ENCODE measurements at regions not wholly inside any gene's neighbourhood (a gene's known extent, or its start where the extent isn't known, plus 50 kb on each side); places are given as distances from the start of the nearest gene placed in this dataset.

- Histone ChIP-seq H4K20me1 (ENCODE audit: insufficient read depth, low read length) (no peaks in the 10 kb centered on the region), H3K27me3 (ENCODE audit: insufficient read depth, low read length) (no peaks in the 10 kb centered on the region), H3K79me2 (ENCODE audit: insufficient read depth, low read length) (no peaks in the 10 kb centered on the region), H3K9me3 (ENCODE audit: insufficient read depth, low read depth, low read length) (no peaks in the 10 kb centered on the region), H3K4me3 (ENCODE audit: insufficient read depth, low read depth, low read length) (no peak overlapping the region), H2AFZ (ENCODE audit: low read depth, low read length) (no peak overlapping the region), H3K36me3 (ENCODE audit: insufficient read depth, low read length) (no peaks in the 10 kb centered on the region), H3K4me2 (ENCODE audit: low read length) (no peak overlapping the region), H3K9ac (ENCODE audit: low read length) (no peak overlapping the region), H3K4me1 (ENCODE audit: insufficient read depth, low read length) (no peaks in the 10 kb centered on the region), H3K27ac (ENCODE audit: low read depth, low read length) (no peak overlapping the region)
- Mint-ChIP-seq H3K4me1 (ENCODE audit: low read depth, unreplicated experiment) (no peaks in the 10 kb centered on the region), H3K27ac (ENCODE audit: unreplicated experiment) (no peak overlapping the region), H3K27me3 (ENCODE audit: low read depth, unreplicated experiment) (no peaks in the 10 kb centered on the region), H3K36me3 (ENCODE audit: low read depth, unreplicated experiment) (no peaks in the 10 kb centered on the region), H3K9me3 (ENCODE audit: unreplicated experiment) (no peaks in the 10 kb centered on the region), H3K4me3 (ENCODE audit: unreplicated experiment) (no peak overlapping the region)
- no peak for FAIRE-seq
- TF ChIP-seq EZH2 (IDR thresholded peaks at IDR 0.05; ENCODE audit: insufficient read depth, low read length): no peak
- TF ChIP-seq, protein P1, sequence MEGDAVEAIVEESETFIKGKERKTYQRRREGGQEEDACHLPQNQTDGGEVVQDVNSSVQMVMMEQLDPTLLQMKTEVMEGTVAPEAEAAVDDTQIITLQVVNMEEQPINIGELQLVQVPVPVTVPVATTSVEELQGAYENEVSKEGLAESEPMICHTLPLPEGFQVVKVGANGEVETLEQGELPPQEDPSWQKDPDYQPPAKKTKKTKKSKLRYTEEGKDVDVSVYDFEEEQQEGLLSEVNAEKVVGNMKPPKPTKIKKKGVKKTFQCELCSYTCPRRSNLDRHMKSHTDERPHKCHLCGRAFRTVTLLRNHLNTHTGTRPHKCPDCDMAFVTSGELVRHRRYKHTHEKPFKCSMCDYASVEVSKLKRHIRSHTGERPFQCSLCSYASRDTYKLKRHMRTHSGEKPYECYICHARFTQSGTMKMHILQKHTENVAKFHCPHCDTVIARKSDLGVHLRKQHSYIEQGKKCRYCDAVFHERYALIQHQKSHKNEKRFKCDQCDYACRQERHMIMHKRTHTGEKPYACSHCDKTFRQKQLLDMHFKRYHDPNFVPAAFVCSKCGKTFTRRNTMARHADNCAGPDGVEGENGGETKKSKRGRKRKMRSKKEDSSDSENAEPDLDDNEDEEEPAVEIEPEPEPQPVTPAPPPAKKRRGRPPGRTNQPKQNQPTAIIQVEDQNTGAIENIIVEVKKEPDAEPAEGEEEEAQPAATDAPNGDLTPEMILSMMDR (IDR thresholded peaks at IDR 0.05; ENCODE audit: insufficient read depth, low read depth, low read length): no peak
- DNase-seq (ENCODE audit: low read depth): no peak
Observed at GRCh38 chr12:82132390-82132789, 225.8 kb downstream of the CCDC59 start.

DNA sequence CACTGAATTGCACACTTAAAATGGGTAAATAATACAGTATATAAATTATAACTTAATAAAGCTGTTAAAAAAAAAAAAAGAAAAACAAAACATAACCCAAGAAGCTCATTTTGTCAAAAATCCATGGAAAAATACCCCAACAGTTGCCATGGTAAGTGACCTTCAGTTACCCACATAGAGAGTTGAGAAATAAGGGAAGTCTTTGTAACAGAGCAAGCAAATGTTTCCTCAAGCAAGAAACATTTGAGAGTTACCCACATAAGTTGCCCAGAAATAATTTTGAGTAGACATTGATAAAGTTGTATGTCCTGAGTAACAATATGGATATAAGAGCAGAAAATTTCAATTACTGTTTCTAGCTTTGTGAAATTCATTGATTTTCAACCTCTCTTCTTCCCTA is 227.4 kb downstream of the CCDC59 start:
- DNase-seq (ENCODE audit: low read depth): no peak
- H2AFZ ChIP-seq (ENCODE audit: low read depth, low read length): no peak overlapping the region
- H3K4me2 ChIP-seq (ENCODE audit: low read length): no peak overlapping the region
- no peaks in the 10 kb centered on the region for H3K4me1 Mint-ChIP-seq (ENCODE audit: low read depth, unreplicated experiment)
- no peak overlapping the region for H3K4me3 ChIP-seq (ENCODE audit: insufficient read depth, low read depth, low read length)
- H3K9me3 ChIP-seq (ENCODE audit: insufficient read depth, low read depth, low read length): no peaks in the 10 kb centered on the region
- H3K27me3 ChIP-seq (ENCODE audit: insufficient read depth, low read length): no peaks in the 10 kb centered on the region
- H3K4me1 ChIP-seq (ENCODE audit: insufficient read depth, low read length): no peaks in the 10 kb centered on the region
- no peak overlapping the region for H3K4me3 Mint-ChIP-seq (ENCODE audit: unreplicated experiment)
- H3K27me3 Mint-ChIP-seq (ENCODE audit: low read depth, unreplicated experiment): no peaks in the 10 kb centered on the region
- TF ChIP-seq EZH2 (IDR thresholded peaks at IDR 0.05; ENCODE audit: insufficient read depth, low read length): no peak
- TF ChIP-seq, protein P1 (IDR thresholded peaks at IDR 0.05; ENCODE audit: insufficient read depth, low read depth, low read length): no peak
- no peak overlapping the region for H3K27ac ChIP-seq (ENCODE audit: low read depth, low read length)
- H3K9me3 Mint-ChIP-seq (ENCODE audit: unreplicated experiment): peaks cover under 1% of the 10 kb centered on the region
- no peak for FAIRE-seq
- H3K79me2 ChIP-seq (ENCODE audit: insufficient read depth, low read length): no peaks in the 10 kb centered on the region
- H4K20me1 ChIP-seq (ENCODE audit: insufficient read depth, low read length): no peaks in the 10 kb centered on the region
- H3K9ac ChIP-seq (ENCODE audit: low read length): no peak overlapping the region
- H3K36me3 Mint-ChIP-seq (ENCODE audit: low read depth, unreplicated experiment): no peaks in the 10 kb centered on the region
- no peaks in the 10 kb centered on the region for H3K36me3 ChIP-seq (ENCODE audit: insufficient read depth, low read length)
- H3K27ac Mint-ChIP-seq (ENCODE audit: unreplicated experiment): no peak overlapping the region

DNA sequence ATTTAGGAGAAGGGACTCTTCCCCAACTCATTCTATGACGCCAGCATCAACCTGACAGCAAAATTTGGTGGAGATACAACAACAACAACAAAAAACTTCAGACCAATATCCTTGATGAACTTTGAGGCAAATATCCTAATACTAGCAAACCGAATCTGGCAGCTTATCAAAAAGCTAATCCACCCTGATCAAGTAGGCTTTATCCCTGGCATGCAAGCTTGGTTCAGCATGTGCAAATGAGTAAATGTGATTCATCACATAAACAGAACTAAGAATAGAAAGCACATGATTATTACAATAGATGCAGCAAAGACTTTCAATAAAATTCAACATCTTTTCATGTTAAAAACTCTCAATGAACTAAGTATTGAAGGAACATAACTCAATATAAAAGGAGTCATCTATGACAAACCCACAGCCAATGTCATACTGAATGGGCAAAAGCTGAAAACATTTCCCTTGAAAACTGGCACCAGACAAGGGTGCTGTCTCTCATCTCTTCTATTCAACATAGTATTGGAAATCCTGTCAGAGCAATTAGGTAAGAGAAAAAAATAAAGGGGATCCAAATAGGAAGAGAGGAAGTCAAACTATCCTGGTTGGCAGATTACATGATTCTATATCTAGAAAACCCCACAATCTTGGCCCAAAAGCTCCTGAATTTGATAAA is 233.3 kb downstream of the CCDC59 start:
- Histone ChIP-seq H3K27ac (ENCODE audit: low read depth, low read length) (peak overlapping the region; percentile 27), H3K9ac (ENCODE audit: low read length) (no peak overlapping the region), H4K20me1 (ENCODE audit: insufficient read depth, low read length) (no peaks in the 10 kb centered on the region), H3K9me3 (ENCODE audit: insufficient read depth, low read depth, low read length) (no peaks in the 10 kb centered on the region), H3K4me2 (ENCODE audit: low read length) (peak overlapping the region; percentile 48), H3K79me2 (ENCODE audit: insufficient read depth, low read length) (no peaks in the 10 kb centered on the region), H2AFZ (ENCODE audit: low read depth, low read length) (no peak overlapping the region), H3K27me3 (ENCODE audit: insufficient read depth, low read length) (no peaks in the 10 kb centered on the region), H3K4me1 (ENCODE audit: insufficient read depth, low read length) (no peaks in the 10 kb centered on the region), H3K4me3 (ENCODE audit: insufficient read depth, low read depth, low read length) (no peak overlapping the region), H3K36me3 (ENCODE audit: insufficient read depth, low read length) (no peaks in the 10 kb centered on the region)
- no peak overlapping the region for H3K27ac Mint-ChIP-seq (ENCODE audit: unreplicated experiment)
- no peaks in the 10 kb centered on the region for H3K36me3 Mint-ChIP-seq (ENCODE audit: low read depth, unreplicated experiment)
- no peak overlapping the region for H3K4me3 Mint-ChIP-seq (ENCODE audit: unreplicated experiment)
- H3K4me1 Mint-ChIP-seq (ENCODE audit: low read depth, unreplicated experiment): no peaks in the 10 kb centered on the region
- FAIRE-seq: no peak
- TF ChIP-seq, protein P1 (IDR thresholded peaks at IDR 0.05; ENCODE audit: insufficient read depth, low read depth, low read length): no peak
- TF ChIP-seq EZH2 (IDR thresholded peaks at IDR 0.05; ENCODE audit: insufficient read depth, low read length): no peak
- peaks cover 2% of the 10 kb centered on the region for H3K27me3 Mint-ChIP-seq (ENCODE audit: low read depth, unreplicated experiment)
- peaks cover 8% of the 10 kb centered on the region for H3K9me3 Mint-ChIP-seq (ENCODE audit: unreplicated experiment)
- peak; percentile 63 for DNase-seq (ENCODE audit: low read depth)

All from astrocyte (in vitro differentiated cells and primary cell).